Activated CD4-positive, alpha-beta T cell treated with anti-CD3 and anti-CD28 coated beads for 36 hours (primary cell): ENCODE measurements at regions not wholly inside any gene's neighbourhood (a gene's known extent, or its start where the extent isn't known, plus 50 kb on each side); places are given as distances from the start of the nearest gene placed in this dataset.

Experiments
- ATAC-seq: fragments of 200-7000 bp; cut with Tn5 transposase; one replicate; pipeline ENCODE4 v1.10.0; 2021; ENCODE audit warnings: mild to moderate bottlenecking, moderate library complexity
- CTCF ChIA-PET: fragments of 350-600 bp; sonication (Branson Sonifier 250); formaldehyde crosslinking; loops from one replicate; lab custom pipeline; 2021; ENCODE audit warnings: antibody characterized with exemption; lab: Charles Lee
- POLR2A ChIA-PET: fragments of 350-600 bp; sonication (Branson Sonifier 250); formaldehyde crosslinking; loops from one replicate; lab custom pipeline; 2021; ENCODE audit warnings: antibody characterized with exemption, inconsistent platforms; lab: Charles Lee
- DNase-seq: peaks from one replicate; pipeline ENCODE4 v3.0.0-alpha.2; 2020
- H3K27ac Mint-ChIP-seq: one replicate; pipeline ENCODE4 v1.8.0; 2021; ENCODE audit warnings: mixed read lengths
- H3K27me3 Mint-ChIP-seq: one replicate; pipeline ENCODE4 v1.8.0; 2021; ENCODE audit warnings: mixed read lengths
- H3K36me3 Mint-ChIP-seq: one replicate; pipeline ENCODE4 v1.8.0; 2021; ENCODE audit warnings: low read depth, mixed read lengths
- H3K4me1 Mint-ChIP-seq: one replicate; pipeline ENCODE4 v1.8.0; 2021; ENCODE audit warnings: mixed read lengths
- H3K4me3 Mint-ChIP-seq: one replicate; pipeline ENCODE4 v1.8.0; 2021; ENCODE audit warnings: mild to moderate bottlenecking, moderate library complexity, mixed read lengths
- H3K9me3 Mint-ChIP-seq: one replicate; pipeline ENCODE4 v1.8.0; 2021; ENCODE audit warnings: low read depth, mixed read lengths
- intact Hi-C, 2 experiments: fragments of 100-400 bp; cut with DNase I in 1 of 2; cut with micrococcal nuclease in 1 of 2; formaldehyde crosslinking; loops; one replicate each; pipeline versions ENCODE4 v1.14.2 to v1.15.1; 2022 to 2024; cut with DNase I, micrococcal nuclease

- intact Hi-C loops = no loop called here
- ATAC-seq (no peak), DNase-seq (no peak)
- POLR2A ChIA-PET = no interaction called here
- peaks cover 9% of the 10 kb centered on the region for H3K27me3 Mint-ChIP-seq
- H3K4me1 Mint-ChIP-seq = no peaks in the 10 kb centered on the region
- H3K36me3 Mint-ChIP-seq = no peaks in the 10 kb centered on the region
- H3K9me3 Mint-ChIP-seq = peaks cover 4% of the 10 kb centered on the region
- no peak overlapping the region for H3K4me3 Mint-ChIP-seq
- CTCF ChIA-PET = interaction anchor here (1.1 kb wide), 1 partner anchor 25 kb away, joined by 3 read pairs; no protein-coding TSS in a partner anchor
- no peak overlapping the region for H3K27ac Mint-ChIP-seq
These were observed 52.5 kb upstream of the SLC22A11 start for GRCh38 chr11:64503186-64503753.

- no peaks in the 10 kb centered on the region for H3K36me3 Mint-ChIP-seq
- peaks cover 7% of the 10 kb centered on the region for H3K27me3 Mint-ChIP-seq
- no peak for DNase-seq
- no peak overlapping the region for H3K27ac Mint-ChIP-seq
- intact Hi-C loops = no loop called here
- peaks cover 4% of the 10 kb centered on the region for H3K9me3 Mint-ChIP-seq
- H3K4me1 Mint-ChIP-seq = no peaks in the 10 kb centered on the region
- ChIA-PET CTCF (interaction anchor here (1.0 kb wide), 1 partner anchor 15 kb away, joined by 5 read pairs; no protein-coding TSS in a partner anchor), POLR2A (no interaction called here)
- ATAC-seq = no peak
- no peak overlapping the region for H3K4me3 Mint-ChIP-seq
These were observed 50.7 kb upstream of the SLC22A11 start for GRCh38 chr11:64504999-64505398.
